Umbilical cord (tissue), 1 donor: ENCODE measurements at regions not wholly inside any gene's neighbourhood (a gene's known extent, or its start where the extent isn't known, plus 50 kb on each side); places are given as distances from the start of the nearest gene placed in this dataset.
"Not testable (repeated sequence)": the region's sequence is repeated elsewhere in the genome, so short reads cannot be mapped to it uniquely, and the experiment has no call there.

Experiments
- DNase-seq: peaks from one replicate; pipeline ENCODE4 v3.0.0-alpha.2; 2015; ENCODE audit warnings: low spot score

DNA sequence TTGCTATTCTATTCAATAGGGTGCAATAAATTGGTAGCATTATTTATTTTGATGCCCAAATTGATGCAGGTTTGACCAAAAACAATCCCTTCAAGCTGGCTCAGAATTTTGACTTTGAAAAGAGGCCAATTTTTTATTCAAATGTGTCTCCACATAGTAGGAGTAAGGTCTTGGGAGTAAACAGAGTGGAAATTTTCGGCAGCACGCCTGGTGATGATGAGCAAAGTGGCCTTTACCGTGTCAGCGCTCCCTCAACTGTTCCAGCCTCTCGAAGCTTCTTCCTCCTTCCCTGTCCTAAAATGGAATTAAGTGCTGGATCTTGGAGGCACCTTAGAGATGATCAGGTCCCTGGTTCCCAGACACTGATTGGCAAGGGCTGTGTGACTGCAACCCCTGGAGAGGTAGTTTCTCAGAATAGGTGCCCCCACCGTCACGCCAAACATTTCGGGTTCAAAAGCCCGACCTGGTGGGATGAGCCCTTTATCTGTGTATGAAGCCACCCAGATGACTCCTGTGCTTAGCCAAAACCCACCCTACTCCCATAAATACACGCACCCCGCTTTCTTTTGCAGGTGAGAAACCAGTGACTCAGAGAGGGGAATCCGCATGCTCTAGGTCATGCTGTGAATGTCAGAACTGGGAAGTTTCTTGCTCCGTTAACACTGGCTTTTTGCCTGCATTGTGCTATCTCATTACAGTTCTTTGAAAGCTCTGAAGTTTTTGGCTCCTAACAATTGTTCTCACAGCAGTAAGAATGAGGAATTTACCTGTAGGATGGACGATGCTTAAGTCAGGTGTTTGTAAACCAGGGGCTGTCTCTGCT, 89.1 kb downstream of the CRYGS start:
- DNase-seq: no peak

GRCh38 chr3:186453531-186453930, 90.6 kb downstream of the CRYGS start:
- no peak for DNase-seq

DNA sequence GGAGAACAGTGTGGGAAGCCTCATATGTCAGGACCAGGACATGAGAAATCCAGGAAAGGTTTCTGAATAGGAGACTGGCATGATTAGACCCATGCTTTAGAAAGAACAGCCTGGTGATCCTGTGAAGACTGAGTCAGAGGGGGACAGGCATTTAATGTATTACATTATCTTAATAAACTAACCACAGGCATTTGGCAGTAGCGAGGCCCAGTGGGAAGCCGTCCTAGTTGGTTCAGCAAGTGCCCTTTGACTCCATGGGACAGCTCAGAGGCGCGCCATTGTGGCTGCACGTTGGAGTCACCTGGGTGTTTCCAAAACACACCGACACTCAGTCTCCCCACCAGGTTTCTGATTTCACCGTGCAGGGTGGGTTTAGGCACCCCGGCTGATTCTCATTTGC, 90.5 kb upstream of the DGKG start:
- DNase-seq: peak; percentile 8

GRCh38 chr3:186451371-186451770, 89.3 kb upstream of the DGKG start:
- DNase-seq: no peak

- no peak for DNase-seq
Observed at GRCh38 chr3:186444974-186445373, 82.9 kb upstream of the DGKG start.

DNA sequence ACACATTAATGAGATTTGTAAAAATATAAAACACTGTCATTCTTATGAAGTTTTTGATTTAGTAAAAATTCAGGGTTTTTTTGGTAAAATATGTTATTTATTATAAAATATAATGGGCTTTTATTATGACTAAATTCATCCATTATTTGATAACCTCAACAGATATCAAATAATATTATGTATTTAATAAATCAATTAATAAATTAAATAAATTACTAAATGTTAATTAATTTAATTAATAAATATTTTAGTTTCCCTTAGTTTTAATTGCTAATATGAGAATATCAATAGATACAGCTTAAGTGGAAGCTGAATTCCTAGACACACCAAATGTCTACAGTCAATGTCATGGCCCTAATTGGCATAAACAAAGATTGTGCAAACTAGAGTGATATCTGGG, 82.3 kb upstream of the DGKG start:
- DNase-seq: no peak

GRCh38 chr3:186442979-186443378, 80.9 kb upstream of the DGKG start:
- DNase-seq: not testable (repeated sequence)

- no peak for DNase-seq
Observed at GRCh38 chr3:186442162-186442561, 80.1 kb upstream of the DGKG start.

DNA sequence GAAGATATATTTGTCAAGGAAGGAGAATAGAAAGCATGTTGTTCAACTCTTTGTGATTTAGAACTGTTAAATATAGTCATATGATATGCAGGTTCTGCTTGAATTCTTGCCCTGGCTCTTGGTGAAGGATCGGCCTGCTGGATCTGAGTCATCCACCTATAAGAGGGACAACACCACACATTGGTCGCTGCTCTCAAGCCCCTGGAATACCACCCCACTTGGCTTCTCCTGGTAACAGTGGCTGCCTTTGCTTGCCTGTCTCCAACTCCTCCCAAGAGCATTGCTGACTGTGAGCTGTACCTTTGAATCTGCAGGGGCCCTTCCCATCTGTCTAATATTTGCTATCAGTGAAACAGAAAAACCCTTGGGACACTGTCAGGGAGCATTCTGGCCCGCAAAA, 78.9 kb upstream of the DGKG start:
- no peak for DNase-seq

- no peak for DNase-seq
Observed at GRCh38 chr3:186439725-186440124, 77.7 kb upstream of the DGKG start.

DNA sequence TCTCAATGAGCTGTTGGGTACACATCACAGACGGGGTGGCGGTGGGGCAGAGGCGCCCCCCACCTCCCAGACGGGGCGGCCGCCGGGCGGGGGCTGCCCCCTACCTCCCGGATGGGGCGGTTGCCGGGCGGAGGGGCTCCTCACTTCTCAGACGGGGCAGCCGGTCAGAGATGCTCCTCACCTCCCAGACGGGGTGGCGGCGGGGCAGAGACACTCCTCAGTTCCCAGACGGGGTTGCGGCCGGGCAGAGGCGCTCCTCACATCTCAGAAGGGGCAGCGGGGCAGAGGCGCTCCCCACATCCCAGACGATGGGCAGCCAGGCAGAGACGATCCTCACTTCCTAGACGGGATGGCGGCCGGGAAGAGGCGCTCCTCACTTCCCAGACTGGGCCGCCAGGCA, 73.3 kb upstream of the DGKG start:
- DNase-seq: not testable (repeated sequence)

DNA sequence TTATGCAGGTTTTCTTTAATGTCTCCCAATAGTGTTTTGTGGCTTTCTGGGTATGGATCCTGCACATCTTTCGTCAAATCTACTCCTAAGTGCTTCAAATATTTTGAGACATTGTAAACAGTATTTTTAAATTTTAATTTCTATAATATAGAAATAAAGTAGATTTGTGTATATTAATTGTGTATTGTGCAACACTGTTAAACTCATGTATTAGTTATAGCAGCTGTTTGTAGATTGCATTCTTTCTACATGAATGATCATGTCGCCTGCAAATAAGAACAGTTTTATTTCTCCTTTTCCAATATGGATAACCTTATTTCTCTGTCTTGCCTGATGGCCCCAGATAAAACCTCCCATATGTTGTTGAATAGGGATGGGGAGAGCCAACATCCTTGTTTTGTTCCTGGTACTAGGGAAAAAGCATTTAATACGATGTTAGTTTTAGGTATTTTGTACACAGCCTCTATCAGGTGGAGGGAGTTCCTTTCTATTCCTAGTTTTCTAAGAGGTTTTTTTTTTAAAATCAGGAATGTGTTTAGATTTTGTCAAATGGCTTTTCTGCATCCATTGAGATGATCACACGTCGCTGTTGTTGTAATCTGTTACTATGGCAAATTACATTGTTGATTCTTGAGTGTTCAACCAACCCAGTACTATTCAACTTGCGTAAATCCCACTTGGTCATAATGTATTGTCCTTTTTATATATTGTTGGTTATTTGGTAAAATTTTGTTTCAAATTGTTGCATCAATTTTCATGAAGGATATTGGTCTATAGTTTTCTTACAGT, 71.1 kb upstream of the DGKG start:
- DNase-seq: no peak

- DNase-seq: no peak
Observed at GRCh38 chr3:186432189-186432588, 70.2 kb upstream of the DGKG start.

DNA sequence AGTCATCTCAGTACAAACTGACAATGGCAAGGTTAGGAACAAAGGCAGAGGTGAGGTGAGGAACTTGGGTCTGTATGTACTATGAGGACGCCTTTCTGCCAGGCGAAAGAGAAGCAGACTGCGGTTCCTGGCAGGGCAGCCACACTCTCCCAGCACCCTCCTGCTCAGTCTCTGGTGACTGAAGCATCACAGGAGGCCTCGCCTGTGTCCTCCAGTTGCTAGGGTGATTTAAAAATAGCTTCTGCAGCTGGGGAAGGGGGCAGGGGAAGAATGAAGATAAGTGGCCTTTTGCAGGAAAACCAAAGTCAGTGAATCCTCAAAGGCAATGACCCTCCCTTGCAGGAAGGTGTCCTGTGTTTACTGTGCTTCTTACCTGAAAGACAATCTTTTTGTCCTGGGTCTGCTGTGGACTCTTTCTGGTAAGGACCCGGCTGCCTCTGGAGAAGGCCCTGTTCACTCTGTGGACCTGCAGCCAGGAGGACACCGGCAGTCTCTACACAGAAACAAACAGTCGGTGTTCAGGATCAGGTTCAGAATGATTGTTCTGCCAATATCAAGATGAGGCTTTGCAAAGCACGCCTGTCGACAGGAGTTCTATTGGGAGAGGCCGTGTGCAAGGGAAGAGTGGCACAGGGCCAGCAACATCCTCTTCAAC, 65.7 kb upstream of the DGKG start:
- peak; percentile 85 for DNase-seq

DNA sequence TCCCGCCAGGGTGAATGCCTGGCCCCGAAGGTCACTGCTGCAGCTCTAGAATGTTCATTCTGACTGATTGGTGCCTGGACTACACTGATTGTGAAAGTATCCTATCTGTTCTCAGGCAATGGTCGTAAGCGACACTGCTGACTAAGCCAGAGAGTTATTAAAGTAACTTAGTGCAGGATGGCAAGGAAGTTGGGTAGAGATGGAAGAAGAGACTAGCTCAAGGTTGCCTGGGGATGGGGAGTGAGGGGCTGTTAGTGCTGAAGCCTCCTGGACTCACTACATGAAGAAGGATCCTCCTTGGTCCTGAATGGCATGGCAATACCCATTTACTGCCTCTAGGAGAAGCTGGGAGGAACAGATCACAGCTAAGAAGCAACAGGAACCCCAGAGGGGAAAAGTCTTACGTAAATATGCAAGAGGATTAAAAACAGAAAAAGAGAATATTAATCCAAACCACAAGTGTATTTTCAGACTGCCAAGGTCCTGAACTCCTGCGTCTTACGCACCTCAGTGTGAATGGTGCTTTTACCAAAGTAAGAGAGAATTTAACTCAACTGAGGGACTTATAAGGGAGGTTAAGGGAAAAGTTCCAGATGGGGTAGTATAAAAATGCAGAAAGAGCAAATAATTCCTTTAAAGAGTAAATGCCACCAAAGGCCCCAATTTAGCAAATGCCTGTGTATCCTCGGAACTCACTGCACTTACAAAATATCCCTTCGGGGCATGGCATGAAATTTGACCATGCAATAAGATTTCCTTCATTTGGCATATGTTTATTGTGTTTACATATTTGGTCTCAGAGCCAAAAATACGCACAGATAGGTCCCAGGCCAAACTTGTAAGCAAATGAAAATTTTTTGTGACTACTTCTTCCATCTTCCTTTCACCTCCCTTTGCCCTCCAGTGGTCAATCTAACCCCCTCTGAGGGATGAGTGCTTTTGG, 64.0 kb upstream of the DGKG start:
- no peak for DNase-seq

GRCh38 chr3:186421946-186422345, 59.9 kb upstream of the DGKG start:
- no peak for DNase-seq

- peak; percentile 20 for DNase-seq
Observed at GRCh38 chr3:186418671-186419145, 56.7 kb upstream of the DGKG start.

DNA sequence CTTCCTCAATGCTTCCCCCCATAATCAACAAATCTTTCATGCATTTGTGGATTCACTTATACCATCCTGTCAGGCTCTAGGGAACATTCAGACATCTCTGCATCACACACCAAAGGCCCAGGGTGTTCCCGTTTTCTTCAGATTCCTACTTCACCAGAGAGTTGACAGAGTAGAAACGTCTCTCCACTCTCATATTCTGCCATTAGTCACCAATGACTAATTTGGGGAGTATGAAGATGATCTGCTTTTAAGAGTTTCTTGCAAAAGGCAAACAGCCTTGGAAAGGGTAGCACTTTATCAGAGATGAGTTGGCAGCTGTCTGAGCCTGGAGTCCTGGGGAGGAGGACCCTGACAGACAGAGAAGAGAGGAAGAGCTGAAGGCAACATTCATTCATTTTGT, 55.8 kb upstream of the DGKG start:
- peak; percentile 78 for DNase-seq

DNA sequence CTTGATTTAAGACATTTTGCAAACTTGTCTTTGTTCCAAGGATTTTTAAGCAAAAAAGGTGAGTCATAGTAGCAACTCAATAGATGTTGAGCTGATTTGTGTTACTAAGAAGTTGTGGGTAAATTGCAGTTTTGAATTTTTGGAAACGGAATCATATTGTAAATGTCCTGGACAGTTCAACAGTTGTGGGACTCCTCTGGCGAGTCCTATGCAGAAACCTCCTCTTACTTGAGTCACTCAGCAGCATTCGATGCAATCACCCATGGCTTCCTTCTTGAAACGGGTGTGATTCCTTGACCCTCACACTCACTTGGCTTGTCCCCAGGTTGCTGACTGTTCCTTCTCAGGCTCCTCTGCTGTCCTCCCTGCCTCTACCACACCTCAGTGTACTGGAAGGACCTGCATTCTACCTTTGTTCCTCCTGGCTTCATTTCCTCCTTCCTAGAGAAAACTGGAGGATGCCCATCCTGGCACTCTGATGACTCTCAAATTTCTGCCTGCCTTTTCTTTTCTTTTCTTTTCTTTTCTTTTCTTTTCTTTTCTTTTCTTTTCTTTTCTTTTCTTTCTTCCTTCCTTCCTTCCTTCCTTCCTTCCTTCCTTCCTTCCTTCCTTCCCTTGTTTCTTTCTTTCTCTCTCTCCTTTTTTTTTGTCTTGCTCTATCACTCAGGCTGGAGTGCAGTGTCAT, 52.8 kb upstream of the DGKG start:
- DNase-seq: no peak

GRCh38 chr3:186413615-186414415, 51.8 kb upstream of the DGKG start:
- peak; percentile 30 for DNase-seq
